Activated T-helper 1 cell treated with anti-CD3 and anti-CD28 coated beads, Interleukin-12 subunit alpha, Interleukin-12 subunit beta, Interleukin-2, Interleukin-4 antibody, amounts not matched to agents 30 ng/mL and 10 ng/mL and 1 ng/mL, durations not matched to agents 14 hours and 24 hours and 36 hours (primary cell): ENCODE measurements at regions not wholly inside any gene's neighbourhood (a gene's known extent, or its start where the extent isn't known, plus 50 kb on each side); places are given as distances from the start of the nearest gene placed in this dataset.
"Not testable (repeated sequence)": the region's sequence is repeated elsewhere in the genome, so short reads cannot be mapped to it uniquely, and the experiment has no call there.

Experiments
- DNase-seq: peaks from one replicate; pipeline ENCODE4 v3.0.0; 2021; ENCODE audit warnings: low spot score
- H3K27ac Mint-ChIP-seq: one replicate; pipeline ENCODE4 v1.8.0; 2021; ENCODE audit warnings: mild to moderate bottlenecking, mixed read lengths
- H3K27me3 Mint-ChIP-seq: one replicate; pipeline ENCODE4 v1.8.0; 2022; ENCODE audit warnings: mild to moderate bottlenecking, moderate library complexity, mixed read lengths; ENCODE audit not compliant: insufficient read depth
- H3K36me3 Mint-ChIP-seq: one replicate; pipeline ENCODE4 v1.8.0; 2021; ENCODE audit warnings: low read depth, mixed read lengths
- H3K4me1 Mint-ChIP-seq: one replicate; pipeline ENCODE4 v1.8.0; 2021; ENCODE audit warnings: low read depth, mixed read lengths
- H3K4me3 Mint-ChIP-seq: one replicate; pipeline ENCODE4 v1.8.0; 2021; ENCODE audit warnings: mild to moderate bottlenecking, moderate library complexity, mixed read lengths
- H3K9me3 Mint-ChIP-seq: one replicate; pipeline ENCODE4 v1.8.0; 2021; ENCODE audit warnings: mixed read lengths
- intact Hi-C: fragments of 100-400 bp; cut with micrococcal nuclease; formaldehyde crosslinking; loops from one replicate; pipeline ENCODE4 v1.15.1; 2024

DNA sequence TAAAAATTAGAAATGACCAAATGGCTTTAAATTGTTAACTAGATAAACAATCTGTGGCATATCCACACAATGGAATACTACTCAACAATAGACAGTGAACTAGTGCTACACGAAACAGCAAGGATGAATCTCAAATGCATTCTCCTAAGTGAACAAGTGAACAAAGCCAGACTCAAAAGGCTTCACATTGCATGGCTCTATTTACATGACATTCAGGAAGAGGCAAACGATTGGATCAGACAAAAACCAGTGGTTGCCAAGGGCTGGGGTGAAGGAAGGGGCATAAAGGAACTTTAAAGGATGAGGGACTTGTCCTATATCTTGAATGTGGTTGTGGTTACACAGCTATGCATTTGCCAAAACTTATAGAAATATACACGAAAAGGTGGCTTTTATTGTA lies 184.3 kb downstream of the RPIA start:
- no peak overlapping the region for H3K4me3 Mint-ChIP-seq
- intact Hi-C loops = loop anchor here (2.0 to 10.0 kb wide), 2 partner anchors 173 to 279 kb away; no protein-coding TSS in a partner anchor
- DNase-seq = no peak
- no peaks in the 10 kb centered on the region for H3K9me3 Mint-ChIP-seq
- H3K27ac Mint-ChIP-seq = no peak overlapping the region
- H3K27me3 Mint-ChIP-seq = peaks cover 18% of the 10 kb centered on the region
- no peaks in the 10 kb centered on the region for H3K4me1 Mint-ChIP-seq
- no peaks in the 10 kb centered on the region for H3K36me3 Mint-ChIP-seq

DNA sequence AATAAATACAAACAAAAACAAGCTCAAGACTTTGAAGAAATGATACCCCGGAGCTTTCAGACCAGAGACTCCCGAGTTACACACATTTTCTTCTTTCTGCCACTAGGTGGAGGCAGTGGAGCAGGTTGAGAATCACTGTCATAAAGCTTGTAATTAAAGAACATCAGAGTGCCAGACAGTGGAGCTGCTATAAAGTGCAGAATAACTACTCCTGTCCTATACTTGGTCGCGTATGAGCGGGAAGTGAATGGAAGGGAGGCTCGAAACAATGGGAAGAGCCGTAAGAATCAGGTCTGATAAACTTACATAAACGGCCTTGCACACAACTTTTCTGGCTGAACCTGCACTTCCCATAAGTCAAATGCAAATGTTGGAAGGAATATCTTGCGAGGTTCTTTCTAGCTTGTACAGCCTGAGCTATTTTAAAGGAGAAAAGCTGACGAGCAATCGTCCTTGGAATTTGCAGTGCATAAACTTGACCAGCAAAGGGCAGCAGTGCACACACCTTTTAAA lies 189.0 kb downstream of the RPIA start:
- no peak for DNase-seq
- H3K27me3 Mint-ChIP-seq = peaks cover 15% of the 10 kb centered on the region

DNA sequence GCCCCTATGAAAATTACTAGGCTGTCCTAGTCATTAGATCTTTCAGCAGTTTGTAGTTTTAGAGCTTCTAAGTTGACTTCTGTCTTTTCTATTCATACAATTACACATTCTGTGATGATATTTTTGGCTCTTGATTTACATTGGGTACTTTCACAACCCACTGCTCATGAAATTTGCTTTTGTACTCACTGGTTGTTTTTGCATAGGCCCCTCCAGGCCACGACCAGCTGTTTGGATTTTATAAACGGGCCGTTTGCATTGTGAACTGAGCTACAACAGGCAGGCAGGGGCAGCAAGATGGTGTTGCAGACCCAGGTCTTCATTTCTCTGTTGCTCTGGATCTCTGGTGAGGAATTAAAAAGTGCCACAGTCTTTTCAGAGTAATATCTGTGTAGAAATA lies 193.8 kb downstream of the RPIA start:
- Mint-ChIP-seq H3K36me3 (no peaks in the 10 kb centered on the region), H3K27ac (no peak overlapping the region), H3K4me3 (no peak overlapping the region), H3K27me3 (peaks cover 11% of the 10 kb centered on the region), H3K4me1 (no peaks in the 10 kb centered on the region), H3K9me3 (no peaks in the 10 kb centered on the region)
- intact Hi-C loops = no loop called here
- no peak for DNase-seq

More for the DNA sequence above, 189.0 kb downstream of the RPIA start:
- no peaks in the 10 kb centered on the region for H3K9me3 Mint-ChIP-seq
- H3K36me3 Mint-ChIP-seq = no peaks in the 10 kb centered on the region
- intact Hi-C loops = loop anchor here (1.0 kb wide), 1 partner anchor 140 kb away; no protein-coding TSS in a partner anchor
- no peaks in the 10 kb centered on the region for H3K4me1 Mint-ChIP-seq
- no peak overlapping the region for H3K27ac Mint-ChIP-seq
- H3K4me3 Mint-ChIP-seq = no peak overlapping the region

- Mint-ChIP-seq H3K27ac (no peak overlapping the region), H3K4me1 (no peaks in the 10 kb centered on the region), H3K36me3 (no peaks in the 10 kb centered on the region), H3K4me3 (no peak overlapping the region), H3K9me3 (no peaks in the 10 kb centered on the region), H3K27me3 (peaks cover 7% of the 10 kb centered on the region)
- DNase-seq = no peak
- intact Hi-C loops = no loop called here
These were observed 194.4 kb downstream of the RPIA start for GRCh38 chr2:88885679-88886416.

- H3K9me3 Mint-ChIP-seq, H3K36me3 Mint-ChIP-seq, H3K27me3 Mint-ChIP-seq, H3K4me3 Mint-ChIP-seq, DNase-seq, H3K27ac Mint-ChIP-seq, H3K4me1 Mint-ChIP-seq, intact Hi-C loops: not testable (repeated sequence)
These were observed 196.0 kb downstream of the RPIA start for GRCh38 chr2:88887466-88887865.

GRCh38 chr2:88892207-88892606 lies 200.7 kb downstream of the RPIA start:
- Mint-ChIP-seq H3K9me3 (no peaks in the 10 kb centered on the region), H3K27me3 (peaks cover 10% of the 10 kb centered on the region), H3K36me3 (no peaks in the 10 kb centered on the region), H3K4me3 (no peak overlapping the region), H3K4me1 (no peaks in the 10 kb centered on the region), H3K27ac (no peak overlapping the region)
- no peak for DNase-seq
- intact Hi-C loops = no loop called here

DNA sequence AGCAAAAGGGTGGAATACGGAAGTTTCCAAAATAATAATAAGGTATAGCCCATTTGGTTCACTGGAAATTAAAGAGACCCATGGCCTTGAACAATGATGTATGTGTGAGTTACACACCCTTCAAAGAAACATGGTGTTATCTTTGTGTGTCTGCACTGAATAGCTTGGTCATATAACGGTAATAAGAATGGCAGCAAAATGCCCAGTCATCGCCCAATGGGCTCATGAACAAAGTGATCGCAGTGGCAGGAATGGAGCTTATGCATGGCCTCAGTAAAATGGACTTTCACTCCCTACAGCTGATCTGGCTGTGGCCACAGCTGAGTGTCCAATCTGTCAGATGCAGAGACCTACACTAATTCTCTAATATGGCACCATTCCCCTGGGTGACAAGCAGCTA lies 201.3 kb downstream of the RPIA start:
- DNase-seq = no peak
- no peak overlapping the region for H3K4me3 Mint-ChIP-seq
- no peaks in the 10 kb centered on the region for H3K4me1 Mint-ChIP-seq
- intact Hi-C loops = no loop called here
- H3K9me3 Mint-ChIP-seq = no peaks in the 10 kb centered on the region
- no peaks in the 10 kb centered on the region for H3K36me3 Mint-ChIP-seq
- no peak overlapping the region for H3K27ac Mint-ChIP-seq
- peaks cover 11% of the 10 kb centered on the region for H3K27me3 Mint-ChIP-seq

- Mint-ChIP-seq H3K27me3 (peaks cover 14% of the 10 kb centered on the region), H3K4me3 (no peak overlapping the region), H3K36me3 (no peaks in the 10 kb centered on the region), H3K9me3 (no peaks in the 10 kb centered on the region), H3K4me1 (no peaks in the 10 kb centered on the region), H3K27ac (no peak overlapping the region)
- no peak for DNase-seq
- intact Hi-C loops = no loop called here
These were observed 205.5 kb downstream of the RPIA start for GRCh38 chr2:88896971-88897370.

GRCh38 chr2:88897715-88898114 lies 206.2 kb downstream of the RPIA start:
- H3K9me3 Mint-ChIP-seq = no peaks in the 10 kb centered on the region
- no peaks in the 10 kb centered on the region for H3K36me3 Mint-ChIP-seq
- H3K4me1 Mint-ChIP-seq = no peaks in the 10 kb centered on the region
- H3K27ac Mint-ChIP-seq = no peak overlapping the region
- DNase-seq = no peak
- H3K27me3 Mint-ChIP-seq = peaks cover 15% of the 10 kb centered on the region
- intact Hi-C loops = no loop called here
- no peak overlapping the region for H3K4me3 Mint-ChIP-seq

DNA sequence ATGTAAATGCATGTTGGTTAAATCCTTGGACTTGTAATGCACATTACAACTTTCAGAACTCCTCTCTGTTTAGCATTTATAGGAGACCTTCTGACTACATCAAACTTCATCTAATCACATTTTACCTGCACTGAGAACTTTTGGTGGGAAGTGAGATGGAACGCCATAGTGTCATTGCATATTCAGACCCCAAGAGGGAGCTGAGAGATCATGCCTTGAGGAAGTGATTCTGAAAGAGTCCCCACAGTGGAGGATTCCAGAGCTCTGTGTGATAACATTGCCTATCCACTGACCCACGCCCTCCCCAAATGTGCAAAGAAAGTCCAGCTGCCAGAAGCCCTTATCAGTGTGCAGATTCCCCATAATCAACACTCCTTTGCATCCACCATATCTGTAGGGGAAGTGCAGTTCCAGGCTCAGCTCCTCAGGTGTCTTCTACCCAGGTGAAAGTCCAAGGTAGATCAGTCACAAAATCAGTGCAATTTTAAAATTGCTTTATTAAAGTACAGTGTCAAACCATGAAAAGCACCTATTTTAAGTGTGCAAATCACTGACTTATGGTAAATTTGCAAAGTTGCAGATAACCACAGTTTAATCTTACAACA lies 212.4 kb downstream of the RPIA start:
- no peak for DNase-seq
- Mint-ChIP-seq H3K27me3 (peaks cover 8% of the 10 kb centered on the region), H3K27ac (no peak overlapping the region), H3K4me1 (no peaks in the 10 kb centered on the region), H3K4me3 (no peak overlapping the region), H3K9me3 (no peaks in the 10 kb centered on the region), H3K36me3 (no peaks in the 10 kb centered on the region)
- intact Hi-C loops = no loop called here

- Mint-ChIP-seq H3K27ac (no peak overlapping the region), H3K4me3 (no peak overlapping the region), H3K9me3 (no peaks in the 10 kb centered on the region), H3K27me3 (peaks cover 14% of the 10 kb centered on the region), H3K36me3 (no peaks in the 10 kb centered on the region), H3K4me1 (no peaks in the 10 kb centered on the region)
- intact Hi-C loops = no loop called here
- no peak for DNase-seq
These were observed 221.8 kb downstream of the RPIA start for GRCh38 chr2:88913280-88913679.

DNA sequence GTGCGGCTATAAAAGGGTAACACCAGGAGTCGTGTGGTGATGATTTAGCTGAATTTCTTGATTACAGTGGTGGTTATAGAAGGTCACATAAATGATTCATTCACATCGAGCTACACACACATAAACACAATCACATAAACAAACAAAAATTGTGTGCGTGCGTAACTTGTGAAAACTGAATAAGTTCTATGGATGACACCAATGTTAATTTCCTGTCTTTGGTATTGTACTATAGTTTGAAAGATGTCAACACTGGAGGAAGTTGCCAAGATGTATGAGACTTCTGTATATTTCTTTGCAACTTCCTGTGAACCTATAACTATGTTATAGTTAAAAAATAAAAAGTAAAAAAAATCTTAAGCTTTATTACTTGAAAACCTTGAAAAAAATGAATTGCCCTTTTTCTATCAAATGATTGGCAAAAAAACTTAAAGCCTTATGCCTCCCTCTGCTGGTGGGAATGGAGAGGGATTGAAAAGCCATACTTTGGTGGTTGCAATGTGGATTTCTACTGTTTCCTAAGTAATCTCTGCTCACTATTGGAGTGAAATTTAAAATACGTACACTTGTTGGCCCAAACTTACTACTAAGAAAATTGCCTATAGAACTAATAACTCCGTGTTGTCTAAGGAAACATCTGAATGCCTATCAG lies 227.7 kb downstream of the RPIA start:
- no peak overlapping the region for H3K4me3 Mint-ChIP-seq
- H3K9me3 Mint-ChIP-seq = no peaks in the 10 kb centered on the region
- peaks cover 21% of the 10 kb centered on the region for H3K27me3 Mint-ChIP-seq
- no peak for DNase-seq
- H3K27ac Mint-ChIP-seq = no peak overlapping the region
- intact Hi-C loops = loop anchor here (1.0 kb wide), 2 partner anchors 45 to 179 kb away; no protein-coding TSS in a partner anchor
- no peaks in the 10 kb centered on the region for H3K36me3 Mint-ChIP-seq
- H3K4me1 Mint-ChIP-seq = no peaks in the 10 kb centered on the region

DNA sequence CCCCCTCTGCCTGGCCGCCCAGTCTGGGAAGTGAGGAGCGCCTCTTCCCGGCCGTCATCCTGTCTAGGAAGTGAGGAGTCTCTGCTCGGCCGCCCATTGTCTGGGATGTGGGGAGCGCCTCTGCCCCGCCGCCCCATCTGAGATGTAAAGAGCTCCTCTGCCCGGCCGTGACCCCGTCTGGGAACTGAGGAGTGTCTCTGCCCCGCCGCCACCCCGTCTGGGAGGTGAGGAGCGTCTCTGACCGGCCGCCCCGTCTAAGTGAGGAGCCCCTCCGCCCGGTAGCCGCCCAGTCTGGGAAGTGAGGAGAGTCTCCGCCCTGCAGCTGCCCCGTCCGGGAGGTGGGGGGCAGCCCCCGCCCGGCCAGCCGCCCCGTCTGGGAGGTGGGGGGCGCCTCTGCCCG lies 228.9 kb downstream of the RPIA start:
- H3K36me3 Mint-ChIP-seq, H3K27ac Mint-ChIP-seq, H3K4me1 Mint-ChIP-seq, DNase-seq, intact Hi-C loops, H3K4me3 Mint-ChIP-seq, H3K9me3 Mint-ChIP-seq: not testable (repeated sequence)
- H3K27me3 Mint-ChIP-seq = peaks cover 19% of the 10 kb centered on the region
